NCI-H774 (cell line): ENCODE measurements at regions not wholly inside any gene's neighbourhood (a gene's known extent, or its start where the extent isn't known, plus 50 kb on each side); places are given as distances from the start of the nearest gene placed in this dataset.

Experiments
- DNase-seq: peaks from one replicate; lab custom pipeline; 2025; lab: John Stamatoyannopoulos, UW

DNA sequence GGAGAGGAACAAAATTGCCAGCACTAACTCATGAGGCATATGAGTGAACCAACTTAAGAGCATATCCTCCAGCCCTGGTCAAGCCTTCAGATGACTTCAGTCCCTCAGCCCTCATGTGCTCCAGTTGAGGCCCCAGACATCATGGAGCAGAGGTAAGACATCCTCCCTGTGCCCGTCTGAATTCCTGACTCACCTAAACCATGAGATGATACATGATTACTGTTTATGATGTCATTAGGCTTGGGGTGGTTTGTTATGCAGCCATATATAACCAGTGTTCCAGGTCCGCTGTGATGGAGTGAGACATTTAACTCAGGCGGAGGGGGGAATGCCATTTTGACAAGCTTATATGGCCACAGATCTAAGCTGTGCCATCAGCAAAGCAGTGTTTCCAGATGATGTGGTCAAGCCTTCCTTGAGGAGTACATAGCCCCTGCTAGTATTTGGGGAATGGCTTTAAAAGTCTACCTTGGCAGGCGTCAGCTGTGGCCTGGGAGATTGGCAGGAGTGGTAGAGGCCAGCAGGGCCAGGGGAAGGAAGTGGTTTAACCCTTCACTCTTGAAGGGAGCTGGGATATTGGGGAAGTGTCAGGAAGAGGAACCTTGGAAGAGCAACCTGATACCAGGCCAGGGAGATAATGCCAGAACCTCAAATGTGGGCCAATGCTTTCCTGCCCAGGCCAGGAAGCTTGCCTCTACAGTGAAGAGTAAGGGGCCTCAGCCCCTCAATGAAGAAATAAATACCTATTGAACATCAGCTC is 343.0 kb upstream of the PODXL start:
- DNase-seq, result no peak

DNA sequence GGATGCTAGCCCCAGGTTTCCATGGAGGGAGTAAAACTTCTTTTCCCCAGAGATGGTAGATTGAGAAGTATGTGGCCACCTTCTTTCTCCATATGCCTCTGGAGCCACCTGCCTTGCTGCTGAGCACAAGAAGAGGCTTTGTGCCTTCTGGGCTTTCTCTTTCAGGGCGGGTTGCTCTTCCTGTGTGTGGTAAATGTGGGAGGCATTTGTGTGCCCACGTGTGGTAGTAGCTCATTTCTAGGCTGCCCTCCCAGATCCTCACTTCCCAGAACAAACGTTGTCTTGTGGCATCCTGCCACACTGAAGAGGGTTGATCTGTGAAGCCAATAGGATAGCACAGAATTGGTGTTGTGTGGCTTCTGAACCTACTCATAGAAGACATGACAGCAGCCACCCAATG is 342.0 kb upstream of the PODXL start:
- no peak for DNase-seq

- DNase-seq, result no peak
These were observed 341.4 kb upstream of the PODXL start for GRCh38 chr7:131897790-131898165.

- no peak for DNase-seq
These were observed 340.8 kb upstream of the PODXL start for GRCh38 chr7:131897016-131897789.

GRCh38 chr7:131896165-131896863 is 339.9 kb upstream of the PODXL start:
- DNase-seq, result no peak

DNA sequence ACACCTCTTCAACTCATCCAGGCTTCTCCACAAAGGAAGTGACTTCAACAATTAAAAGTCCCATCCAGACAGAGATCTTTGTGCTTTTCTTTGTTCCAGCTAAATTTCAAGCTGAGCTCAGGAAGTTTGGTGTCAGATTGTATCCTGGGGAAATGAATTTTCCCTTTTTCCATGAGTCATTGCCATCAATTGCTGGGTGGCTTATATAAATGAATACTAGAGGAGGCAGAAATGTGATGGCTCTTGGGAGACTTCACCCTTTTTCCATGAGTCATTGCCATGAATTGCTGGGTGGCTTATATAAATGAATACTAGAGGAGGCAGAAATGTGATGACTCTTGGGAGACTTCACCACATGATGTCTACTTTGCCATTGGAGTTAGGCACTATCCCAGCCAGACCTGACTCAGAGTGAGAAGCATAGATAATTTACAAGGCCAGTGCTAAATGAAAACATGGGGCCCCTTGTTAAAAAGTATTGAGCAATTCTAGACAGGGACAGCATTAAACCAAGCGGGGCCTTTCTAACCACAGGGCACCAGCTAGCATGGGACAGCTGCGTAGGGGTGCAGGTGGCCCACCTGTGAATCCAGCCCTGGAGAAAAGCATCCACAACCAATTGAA is 339.2 kb upstream of the PODXL start:
- DNase-seq, result no peak

- DNase-seq, result no peak
These were observed 337.4 kb upstream of the PODXL start for GRCh38 chr7:131893631-131894340.

GRCh38 chr7:131890176-131890575 is 333.7 kb upstream of the PODXL start:
- no peak for DNase-seq

DNA sequence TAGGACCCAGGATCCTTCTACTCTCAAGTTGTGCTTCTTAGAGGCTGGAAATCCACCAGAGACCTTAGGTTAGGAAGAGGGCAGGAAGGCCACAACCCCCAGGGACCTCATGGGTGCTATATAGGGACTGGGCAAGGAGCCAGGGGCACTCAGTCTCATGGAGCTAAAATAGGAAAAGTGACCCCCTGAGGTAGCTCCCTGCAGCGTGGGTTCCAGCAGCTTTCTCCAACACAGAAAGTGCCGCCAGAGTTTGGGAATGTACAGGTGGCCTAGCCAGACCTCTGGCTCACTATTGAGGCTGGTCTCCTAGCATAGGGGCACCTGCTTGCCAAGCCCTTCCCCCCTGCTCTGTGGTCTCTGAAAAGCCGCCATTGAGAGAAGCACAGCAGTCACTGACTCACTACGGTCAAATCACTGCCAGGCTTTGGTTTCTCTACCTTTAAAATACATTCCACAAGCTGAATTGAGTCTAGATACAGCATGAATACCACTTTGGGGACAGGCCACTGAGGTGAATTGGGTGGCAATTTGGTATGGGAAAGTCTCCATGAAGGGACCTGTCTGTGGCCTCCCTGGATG is 333.2 kb upstream of the PODXL start:
- DNase-seq, result no peak

GRCh38 chr7:131883769-131884168 is 327.3 kb upstream of the PODXL start:
- DNase-seq, result no peak

DNA sequence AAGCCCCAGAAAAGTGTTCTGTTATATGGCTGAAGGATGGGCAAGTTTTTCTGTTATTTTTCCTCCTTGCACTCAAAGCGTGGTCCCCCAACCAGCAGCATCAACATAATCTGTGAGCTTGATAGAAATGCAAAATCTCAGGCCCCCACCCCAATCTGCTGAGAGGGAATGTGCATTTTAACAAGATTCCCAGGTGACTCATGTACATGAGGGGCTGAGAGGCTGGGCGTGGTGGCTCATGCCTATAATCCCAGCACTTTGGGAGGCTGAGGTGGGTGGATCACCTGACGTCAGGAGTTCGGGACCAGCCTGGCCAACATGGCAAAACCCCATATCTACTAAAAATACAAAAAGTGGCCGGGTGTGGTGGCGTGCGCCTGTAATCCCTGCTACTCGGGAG is 326.8 kb upstream of the PODXL start:
- no peak for DNase-seq

- no peak for DNase-seq
These were observed 325.9 kb upstream of the PODXL start for GRCh38 chr7:131882321-131882720.

- no peak for DNase-seq
These were observed 323.6 kb upstream of the PODXL start for GRCh38 chr7:131880078-131880477.

GRCh38 chr7:131879424-131879823 is 323.0 kb upstream of the PODXL start:
- no peak for DNase-seq

GRCh38 chr7:131878777-131879176 is 322.3 kb upstream of the PODXL start:
- no peak for DNase-seq

GRCh38 chr7:131873581-131873980 is 317.2 kb upstream of the PODXL start:
- no peak for DNase-seq

- DNase-seq, result no peak
These were observed 313.6 kb upstream of the PODXL start for GRCh38 chr7:131869986-131870385.

DNA sequence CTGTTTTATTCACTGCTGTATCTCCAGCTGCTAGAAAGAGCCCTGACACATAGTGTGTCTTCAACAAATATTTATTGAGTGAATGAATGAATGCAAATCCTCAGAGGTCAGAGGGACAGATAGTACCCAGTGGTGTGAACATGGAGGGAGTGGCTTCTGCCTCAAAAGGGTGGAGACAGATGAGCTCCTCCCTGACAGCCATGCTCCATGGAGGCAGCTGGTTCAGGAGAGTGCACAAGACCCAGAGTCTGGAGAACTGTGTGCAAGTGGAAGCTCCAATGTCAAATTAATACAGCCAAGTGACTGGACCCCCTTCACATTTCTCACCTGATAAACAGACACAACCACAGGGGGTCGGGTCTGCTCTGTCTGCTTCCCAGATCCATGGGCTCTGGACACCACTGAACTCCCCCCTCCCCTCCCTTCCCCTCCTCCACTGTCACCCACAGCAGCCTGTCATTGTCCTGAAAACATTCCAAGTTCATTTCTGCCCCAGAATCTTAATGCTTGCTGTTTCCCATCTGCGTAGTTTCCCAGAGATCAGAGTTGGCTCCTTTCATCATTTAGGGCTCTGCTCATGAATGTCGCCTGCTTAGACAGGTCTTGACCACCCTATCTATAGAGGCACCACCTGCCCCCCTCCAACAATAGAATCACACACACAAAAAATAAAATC is 312.9 kb upstream of the PODXL start:
- no peak for DNase-seq

- DNase-seq, result no peak
These were observed 311.0 kb upstream of the PODXL start for GRCh38 chr7:131867461-131867860.

DNA sequence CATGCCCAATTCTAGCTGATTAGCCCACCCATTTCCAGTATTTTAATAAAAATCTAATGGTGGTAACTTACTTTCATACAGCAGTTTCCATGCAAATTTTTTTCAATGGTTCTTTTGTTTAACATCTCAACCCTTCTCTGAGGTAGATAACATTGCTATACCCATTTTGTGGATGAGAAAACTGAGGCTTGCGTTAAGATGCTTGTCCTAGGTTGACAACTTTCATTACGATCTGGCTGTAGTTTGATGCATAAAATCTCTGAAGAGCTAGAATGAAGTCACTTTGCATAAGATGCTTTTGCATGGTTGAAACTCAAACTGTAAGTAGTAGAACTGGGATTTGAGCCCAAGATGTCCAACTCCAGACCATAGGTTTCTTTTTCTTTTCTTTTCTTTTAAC is 309.5 kb upstream of the PODXL start:
- no peak for DNase-seq
